ENCODE measurements at regions not wholly inside any gene's neighbourhood (a gene's known extent, or its start where the extent isn't known, plus 50 kb on each side); places are given as distances from the start of the nearest gene placed in this dataset.
"Not testable (repeated sequence)": the region's sequence is repeated elsewhere in the genome, so short reads cannot be mapped to it uniquely, and the experiment has no call there.

DNA sequence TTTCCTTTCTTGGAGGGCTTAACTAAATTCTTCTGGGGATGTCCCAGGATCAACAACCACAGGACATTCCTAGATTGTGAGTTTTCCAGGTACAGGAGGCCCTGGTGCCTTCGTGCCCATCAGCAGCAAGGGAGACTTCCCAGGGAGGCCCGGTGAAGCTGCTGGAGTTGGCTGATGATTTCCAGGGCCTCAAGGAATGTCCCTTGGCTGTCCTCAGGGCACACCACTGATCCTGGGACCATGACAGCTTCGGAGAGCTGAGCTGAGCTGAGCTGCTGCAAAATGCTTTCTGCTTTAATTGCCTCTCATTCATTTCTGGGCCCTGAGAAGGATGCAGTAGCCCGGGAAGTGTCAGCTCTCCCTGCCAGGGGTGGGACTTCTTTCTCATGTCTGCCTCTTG is 79.4 kb upstream of the ALDH3B2 start:
- TF ChIP-seq, protein P1, sequence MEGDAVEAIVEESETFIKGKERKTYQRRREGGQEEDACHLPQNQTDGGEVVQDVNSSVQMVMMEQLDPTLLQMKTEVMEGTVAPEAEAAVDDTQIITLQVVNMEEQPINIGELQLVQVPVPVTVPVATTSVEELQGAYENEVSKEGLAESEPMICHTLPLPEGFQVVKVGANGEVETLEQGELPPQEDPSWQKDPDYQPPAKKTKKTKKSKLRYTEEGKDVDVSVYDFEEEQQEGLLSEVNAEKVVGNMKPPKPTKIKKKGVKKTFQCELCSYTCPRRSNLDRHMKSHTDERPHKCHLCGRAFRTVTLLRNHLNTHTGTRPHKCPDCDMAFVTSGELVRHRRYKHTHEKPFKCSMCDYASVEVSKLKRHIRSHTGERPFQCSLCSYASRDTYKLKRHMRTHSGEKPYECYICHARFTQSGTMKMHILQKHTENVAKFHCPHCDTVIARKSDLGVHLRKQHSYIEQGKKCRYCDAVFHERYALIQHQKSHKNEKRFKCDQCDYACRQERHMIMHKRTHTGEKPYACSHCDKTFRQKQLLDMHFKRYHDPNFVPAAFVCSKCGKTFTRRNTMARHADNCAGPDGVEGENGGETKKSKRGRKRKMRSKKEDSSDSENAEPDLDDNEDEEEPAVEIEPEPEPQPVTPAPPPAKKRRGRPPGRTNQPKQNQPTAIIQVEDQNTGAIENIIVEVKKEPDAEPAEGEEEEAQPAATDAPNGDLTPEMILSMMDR (conservative IDR thresholded peaks at IDR 0.05; ENCODE audit: low read depth in 2 of 2), result not testable (repeated sequence)
- TF ChIP-seq POLR2AphosphoS5 (IDR thresholded peaks at IDR 0.05; ENCODE audit: low read depth); ZNF331 (CRISPR knock-in tag; IDR thresholded peaks at IDR 0.05; ENCODE audit: low read depth); CREB1 (CRISPR knock-in tag; IDR thresholded peaks at IDR 0.05; ENCODE audit: low read depth); EZH2 (IDR thresholded peaks at IDR 0.05; ENCODE audit: low read depth, unreplicated experiment); EZH2phosphoT487 (IDR thresholded peaks at IDR 0.05; ENCODE audit: unreplicated experiment); STAT1 (IDR thresholded peaks at IDR 0.05; ENCODE audit: unreplicated experiment); ZNF114 (CRISPR knock-in tag; IDR thresholded peaks at IDR 0.05): not testable (repeated sequence)
- TF ChIP-seq, protein P2, sequence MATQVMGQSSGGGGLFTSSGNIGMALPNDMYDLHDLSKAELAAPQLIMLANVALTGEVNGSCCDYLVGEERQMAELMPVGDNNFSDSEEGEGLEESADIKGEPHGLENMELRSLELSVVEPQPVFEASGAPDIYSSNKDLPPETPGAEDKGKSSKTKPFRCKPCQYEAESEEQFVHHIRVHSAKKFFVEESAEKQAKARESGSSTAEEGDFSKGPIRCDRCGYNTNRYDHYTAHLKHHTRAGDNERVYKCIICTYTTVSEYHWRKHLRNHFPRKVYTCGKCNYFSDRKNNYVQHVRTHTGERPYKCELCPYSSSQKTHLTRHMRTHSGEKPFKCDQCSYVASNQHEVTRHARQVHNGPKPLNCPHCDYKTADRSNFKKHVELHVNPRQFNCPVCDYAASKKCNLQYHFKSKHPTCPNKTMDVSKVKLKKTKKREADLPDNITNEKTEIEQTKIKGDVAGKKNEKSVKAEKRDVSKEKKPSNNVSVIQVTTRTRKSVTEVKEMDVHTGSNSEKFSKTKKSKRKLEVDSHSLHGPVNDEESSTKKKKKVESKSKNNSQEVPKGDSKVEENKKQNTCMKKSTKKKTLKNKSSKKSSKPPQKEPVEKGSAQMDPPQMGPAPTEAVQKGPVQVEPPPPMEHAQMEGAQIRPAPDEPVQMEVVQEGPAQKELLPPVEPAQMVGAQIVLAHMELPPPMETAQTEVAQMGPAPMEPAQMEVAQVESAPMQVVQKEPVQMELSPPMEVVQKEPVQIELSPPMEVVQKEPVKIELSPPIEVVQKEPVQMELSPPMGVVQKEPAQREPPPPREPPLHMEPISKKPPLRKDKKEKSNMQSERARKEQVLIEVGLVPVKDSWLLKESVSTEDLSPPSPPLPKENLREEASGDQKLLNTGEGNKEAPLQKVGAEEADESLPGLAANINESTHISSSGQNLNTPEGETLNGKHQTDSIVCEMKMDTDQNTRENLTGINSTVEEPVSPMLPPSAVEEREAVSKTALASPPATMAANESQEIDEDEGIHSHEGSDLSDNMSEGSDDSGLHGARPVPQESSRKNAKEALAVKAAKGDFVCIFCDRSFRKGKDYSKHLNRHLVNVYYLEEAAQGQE (IDR thresholded peaks at IDR 0.05; ENCODE audit: unreplicated experiment), result not testable (repeated sequence)
- TF ChIP-seq, protein P3, sequence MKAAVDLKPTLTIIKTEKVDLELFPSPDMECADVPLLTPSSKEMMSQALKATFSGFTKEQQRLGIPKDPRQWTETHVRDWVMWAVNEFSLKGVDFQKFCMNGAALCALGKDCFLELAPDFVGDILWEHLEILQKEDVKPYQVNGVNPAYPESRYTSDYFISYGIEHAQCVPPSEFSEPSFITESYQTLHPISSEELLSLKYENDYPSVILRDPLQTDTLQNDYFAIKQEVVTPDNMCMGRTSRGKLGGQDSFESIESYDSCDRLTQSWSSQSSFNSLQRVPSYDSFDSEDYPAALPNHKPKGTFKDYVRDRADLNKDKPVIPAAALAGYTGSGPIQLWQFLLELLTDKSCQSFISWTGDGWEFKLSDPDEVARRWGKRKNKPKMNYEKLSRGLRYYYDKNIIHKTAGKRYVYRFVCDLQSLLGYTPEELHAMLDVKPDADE (IDR thresholded peaks at IDR 0.05), result not testable (repeated sequence)

Measured in GM23338 (cell line).